Transverse colon (tissue), 4 donors: ENCODE measurements at regions not wholly inside any gene's neighbourhood (a gene's known extent, or its start where the extent isn't known, plus 50 kb on each side); places are given as distances from the start of the nearest gene placed in this dataset.
"Not testable (repeated sequence)": the region's sequence is repeated elsewhere in the genome, so short reads cannot be mapped to it uniquely, and the experiment has no call there.

ENCODE experiments used
- DNase-seq: peaks from one replicate; pipeline ENCODE4 v3.0.0-alpha.2; 2019
- H3K27ac ChIP-seq, 4 donors: fragments of 200-600 bp; sonication (generic); 2 replicates each; pipeline ENCODE4 v1.5.1; 2016 to 2018; ENCODE audit warnings: inconsistent platforms in 4 of 4
- H3K27me3 ChIP-seq: fragments of 200-600 bp; sonication (generic); 2 replicates; pipeline ENCODE4 v1.5.1; 2017; ENCODE audit warnings: inconsistent platforms
- H3K36me3 ChIP-seq, 4 donors: fragments of 200-600 bp; sonication (generic); 2 replicates each; pipeline ENCODE4 v1.5.1; 2017 to 2019; ENCODE audit warnings: inconsistent platforms in 4 of 4
- H3K4me1 ChIP-seq, 4 donors: fragments of 200-600 bp; sonication (generic); 2 replicates each; pipeline ENCODE4 v1.5.1; 2017 to 2020; ENCODE audit warnings: inconsistent platforms in 4 of 4
- H3K4me3 ChIP-seq, 4 donors: fragments of 200-600 bp; sonication (generic); 1 replicate in 1 of 4; 2 replicates in 3 of 4; pipeline versions ENCODE4 v1.5.1 to v1.6.1; 2017 to 2019; ENCODE audit warnings: inconsistent platforms in 4 of 4
- H3K9me3 ChIP-seq, 2 donors: fragments of 200-600 bp; sonication (generic); 2 replicates each; pipeline ENCODE4 v1.5.1; 2017 to 2019; ENCODE audit warnings: inconsistent platforms in 2 of 2
- EP300 ChIP-seq: sonication (generic); formaldehyde crosslinking; IDR thresholded peaks from one replicate; pipeline ENCODE4 v1.6.1; 2017; ENCODE audit warnings: antibody characterized with exemption, low read depth
- POLR2A ChIP-seq: fragments of 450-650 bp; IDR thresholded peaks from one replicate; pipeline ENCODE4 v1.6.1; 2016; ENCODE audit warnings: antibody characterized with exemption, mild to moderate bottlenecking, moderate library complexity
- POLR2AphosphoS5 ChIP-seq, 3 donors: sonication (generic); formaldehyde crosslinking; IDR thresholded peaks; one replicate each; pipeline ENCODE4 v1.6.1; 2016; ENCODE audit warnings: antibody characterized with exemption in 3 of 3
- WGBS, 2 donors: methylation state at CpG; one replicate each; pipeline ENCODE4 v1.1.5; 2018; ENCODE audit warnings: low coverage in 1 of 2; 5-methylcytosine and 5-hydroxymethylcytosine counted together
- in situ Hi-C, 4 donors: fragments of 200-750 bp; cut with MboI; loops; one replicate each; pipeline versions ENCODE4 v1.15.0 to v1.15.1; 2017; ENCODE audit warnings: low sequenced_read_pairs in 3 of 4, low pct_ligation_motif_present in 1 of 4, low pct_unique_long_range_greater_than_20kb in 1 of 4
- intact Hi-C: fragments of 100-400 bp; cut with DNase I; formaldehyde crosslinking; loops from one replicate; pipeline ENCODE4 v1.15.1; 2023; ENCODE audit warnings: low total_unique reads
- TF ChIP-seq, protein P1 (sequence below), 5 experiments: fragments of 200-600 bp in 3 of 5; fragments of 450-650 bp in 2 of 5; sonication (generic) in 3 of 5; IDR thresholded peaks; 1 replicate in 2 of 5; 2 replicates in 3 of 5; pipeline ENCODE4 v1.5.1; 2016 to 2017; ENCODE audit warnings: antibody characterized with exemption in 5 of 5, inconsistent platforms in 3 of 5, mild to moderate bottlenecking in 2 of 5, moderate library complexity in 1 of 5

DNA sequence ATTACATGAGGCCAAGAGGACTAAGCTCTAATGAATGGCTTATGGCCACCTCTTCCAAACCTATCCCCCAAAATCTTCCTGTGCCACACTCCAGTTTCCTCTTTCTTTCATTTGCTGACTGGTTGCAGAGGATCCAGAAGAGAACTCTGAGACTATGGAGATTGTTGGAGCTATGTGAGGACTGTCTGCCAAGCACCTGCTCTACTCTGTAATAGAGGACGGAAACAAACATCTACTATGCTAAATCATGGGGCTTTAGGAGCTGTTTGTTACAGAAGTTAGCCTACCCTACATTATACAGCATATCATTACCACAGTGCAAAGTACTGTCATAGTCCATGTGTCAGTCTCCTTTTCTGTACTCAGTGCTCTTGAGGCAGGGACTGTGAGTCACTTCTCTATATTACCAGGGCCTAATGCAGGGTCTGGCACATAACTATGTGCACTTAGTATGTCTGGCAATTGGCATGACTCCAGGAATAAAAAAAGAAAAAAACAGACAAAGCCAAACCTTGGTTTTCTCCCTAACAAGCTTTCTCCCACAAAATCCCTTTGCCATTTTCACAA is 95.1 kb downstream of the RPAP3 start:
- Histone ChIP-seq H3K4me3 (no peak overlapping the region), H3K27ac (no peak overlapping the region), H3K4me1 (no peaks in the 10 kb centered on the region), H3K9me3 (no peaks in the 10 kb centered on the region), H3K27me3 (no peaks in the 10 kb centered on the region), H3K36me3 (no peaks in the 10 kb centered on the region)
- intact Hi-C loops, result no loop called here
- in situ Hi-C loops, result no loop called here
- WGBS, 2 donors, result 90 to 100% methylated on average over 1 of the region's 1 CpG
- no peak for DNase-seq
- no peak for TF ChIP-seq POLR2A
- no peak for TF ChIP-seq EP300
- TF ChIP-seq, protein P1, sequence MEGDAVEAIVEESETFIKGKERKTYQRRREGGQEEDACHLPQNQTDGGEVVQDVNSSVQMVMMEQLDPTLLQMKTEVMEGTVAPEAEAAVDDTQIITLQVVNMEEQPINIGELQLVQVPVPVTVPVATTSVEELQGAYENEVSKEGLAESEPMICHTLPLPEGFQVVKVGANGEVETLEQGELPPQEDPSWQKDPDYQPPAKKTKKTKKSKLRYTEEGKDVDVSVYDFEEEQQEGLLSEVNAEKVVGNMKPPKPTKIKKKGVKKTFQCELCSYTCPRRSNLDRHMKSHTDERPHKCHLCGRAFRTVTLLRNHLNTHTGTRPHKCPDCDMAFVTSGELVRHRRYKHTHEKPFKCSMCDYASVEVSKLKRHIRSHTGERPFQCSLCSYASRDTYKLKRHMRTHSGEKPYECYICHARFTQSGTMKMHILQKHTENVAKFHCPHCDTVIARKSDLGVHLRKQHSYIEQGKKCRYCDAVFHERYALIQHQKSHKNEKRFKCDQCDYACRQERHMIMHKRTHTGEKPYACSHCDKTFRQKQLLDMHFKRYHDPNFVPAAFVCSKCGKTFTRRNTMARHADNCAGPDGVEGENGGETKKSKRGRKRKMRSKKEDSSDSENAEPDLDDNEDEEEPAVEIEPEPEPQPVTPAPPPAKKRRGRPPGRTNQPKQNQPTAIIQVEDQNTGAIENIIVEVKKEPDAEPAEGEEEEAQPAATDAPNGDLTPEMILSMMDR (IDR thresholded peaks at IDR 0.05), result no peak
- TF ChIP-seq POLR2AphosphoS5 (IDR thresholded peaks at IDR 0.05), result no peak

DNA sequence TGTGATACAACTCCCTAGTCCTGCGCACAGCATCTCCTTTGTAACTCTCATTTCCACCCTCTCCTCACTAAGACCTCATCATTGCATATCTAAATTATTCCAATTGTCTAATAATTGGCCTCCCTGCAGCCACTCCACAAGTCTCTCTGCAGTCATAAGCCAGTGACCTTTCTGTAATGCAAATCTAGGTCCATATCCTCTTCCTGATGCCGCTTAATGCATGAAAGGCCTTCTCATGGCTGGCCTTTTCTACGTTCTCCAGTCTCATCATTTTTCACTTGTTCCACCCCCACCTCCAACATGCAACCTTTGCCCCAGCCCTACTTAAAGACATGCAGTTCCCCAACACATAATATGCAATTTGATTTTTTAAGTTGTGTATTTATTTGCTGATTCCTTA is 96.0 kb downstream of the RPAP3 start:
- Histone ChIP-seq H3K4me3 (no peak overlapping the region), H3K27me3 (no peaks in the 10 kb centered on the region), H3K36me3 (no peaks in the 10 kb centered on the region), H3K9me3 (no peaks in the 10 kb centered on the region), H3K4me1 (no peaks in the 10 kb centered on the region), H3K27ac (no peak overlapping the region)
- no peak for DNase-seq
- 88 to 98% methylated on average over 3 of the region's 3 CpGs for WGBS, 2 donors
- intact Hi-C loops, result no loop called here
- TF ChIP-seq POLR2A (no peak), EP300 (no peak)
- TF ChIP-seq, protein P1 (IDR thresholded peaks at IDR 0.05), result no peak
- in situ Hi-C loops, result no loop called here

- H3K4me1 ChIP-seq, in situ Hi-C loops, H3K4me3 ChIP-seq, H3K27ac ChIP-seq, H3K36me3 ChIP-seq, H3K27me3 ChIP-seq, DNase-seq, H3K9me3 ChIP-seq, intact Hi-C loops: not testable (repeated sequence)
- WGBS, 2 donors, result 74 to 87% methylated on average over 4 of the region's 4 CpGs
These were observed 97.2 kb downstream of the RPAP3 start for GRCh38 chr12:47608671-47609070.

- intact Hi-C loops (no loop called here), in situ Hi-C loops (no loop called here)
- TF ChIP-seq, protein P1 (IDR thresholded peaks at IDR 0.05), result no peak
- TF ChIP-seq EP300 (no peak), POLR2AphosphoS5 (IDR thresholded peaks at IDR 0.05) (no peak), POLR2A (no peak)
- whole genome bisulfite sequencing, 2 donors, result 100% methylated on average over 1 of the region's 1 CpG; no CpG with 5 or more reads in 1 of the 2 donors
- Histone ChIP-seq H3K36me3 (no peaks in the 10 kb centered on the region), H3K27me3 (no peaks in the 10 kb centered on the region), H3K4me3 (no peak overlapping the region), H3K27ac (no peak overlapping the region), H3K9me3 (no peaks in the 10 kb centered on the region), H3K4me1 (no peaks in the 10 kb centered on the region)
- no peak for DNase-seq
These were observed 101.5 kb downstream of the RPAP3 start for GRCh38 chr12:47604221-47604873.
